Stimulated activated CD4-positive, alpha-beta T cell treated with anti-CD3 and anti-CD28 coated beads, TNF-alpha, amount 100 ng/mL, for 24 hours (primary cell): ENCODE measurements at regions not wholly inside any gene's neighbourhood (a gene's known extent, or its start where the extent isn't known, plus 50 kb on each side); places are given as distances from the start of the nearest gene placed in this dataset.
"Not testable (repeated sequence)": the region's sequence is repeated elsewhere in the genome, so short reads cannot be mapped to it uniquely, and the experiment has no call there.

ENCODE experiments used
- DNase-seq, 3 experiments: peaks; one replicate each; pipeline ENCODE4 v3.0.0-alpha.2; 2020; ENCODE audit warnings: low read depth in 3 of 3

- DNase-seq = no peak
Measured at GRCh38 chr12:97797473-97797872, 334.9 kb downstream of the RMST start.

- DNase-seq = no peak
Measured at GRCh38 chr12:97800561-97800960, 338.0 kb downstream of the RMST start.

- DNase-seq = no peak
Measured at GRCh38 chr12:97801471-97802059, 339.0 kb downstream of the RMST start.

- DNase-seq = no peak
Measured at GRCh38 chr12:97805146-97805545, 342.5 kb downstream of the RMST start.

GRCh38 chr12:97813301-97813700 is 350.7 kb downstream of the RMST start:
- DNase-seq = no peak

- DNase-seq = no peak
Measured at GRCh38 chr12:97821806-97822205, 359.2 kb downstream of the RMST start.

GRCh38 chr12:97835541-97835940 is 372.9 kb downstream of the RMST start:
- DNase-seq = no peak

- DNase-seq = no peak
Measured at GRCh38 chr12:97837401-97837800, 374.8 kb downstream of the RMST start.

- no peak for DNase-seq
Measured at GRCh38 chr12:97848051-97848450, 385.4 kb downstream of the RMST start.

GRCh38 chr12:97854477-97854876 is 391.9 kb downstream of the RMST start:
- DNase-seq = no peak

- no peak for DNase-seq
Measured at GRCh38 chr12:97862072-97862471, 399.5 kb downstream of the RMST start.

- DNase-seq = no peak
Measured at GRCh38 chr12:97875064-97875463, 412.5 kb downstream of the RMST start.

- no peak for DNase-seq
Measured at GRCh38 chr12:97876780-97877179, 414.2 kb downstream of the RMST start.

GRCh38 chr12:97877404-97877803 is 414.8 kb downstream of the RMST start:
- no peak for DNase-seq

- no peak for DNase-seq
Measured at GRCh38 chr12:97886511-97887176, 424.0 kb downstream of the RMST start.

- DNase-seq = not testable (repeated sequence)
Measured at GRCh38 chr12:97897881-97898280, 435.3 kb downstream of the RMST start.

- no peak for DNase-seq
Measured at GRCh38 chr12:97899529-97899928, 436.9 kb downstream of the RMST start.

- DNase-seq = no peak
Measured at GRCh38 chr12:97899956-97900355, 437.4 kb downstream of the RMST start.

GRCh38 chr12:97903356-97903755 is 440.8 kb downstream of the RMST start:
- DNase-seq = no peak

GRCh38 chr12:97907504-97907903 is 444.9 kb downstream of the RMST start:
- DNase-seq = no peak

GRCh38 chr12:97910559-97910958 is 448.0 kb downstream of the RMST start:
- DNase-seq = no peak

- no peak for DNase-seq
Measured at GRCh38 chr12:97912943-97913342, 450.3 kb downstream of the RMST start.

GRCh38 chr12:97921979-97922722 is 459.5 kb downstream of the RMST start:
- no peak for DNase-seq
